SJCRH30 (cell line): ENCODE measurements at regions not wholly inside any gene's neighbourhood (a gene's known extent, or its start where the extent isn't known, plus 50 kb on each side); places are given as distances from the start of the nearest gene placed in this dataset.
"Not testable (repeated sequence)": the region's sequence is repeated elsewhere in the genome, so short reads cannot be mapped to it uniquely, and the experiment has no call there.

ENCODE experiments used
- DNase-seq, 2 experiments: peaks; one replicate each; pipeline ENCODE4 v3.0.0-alpha.2; 2015 to 2020
- H3K27ac ChIP-seq: fragments of 250-450 bp; sonication (Bioruptor Pico); 2 replicates; pipeline ENCODE4 v1.5.1; 2020; ENCODE audit warnings: mild to moderate bottlenecking, moderate library complexity
- H3K27me3 ChIP-seq: fragments of 250-450 bp; sonication (Bioruptor Pico); 2 replicates; pipeline ENCODE4 v1.5.1; 2020; ENCODE audit warnings: mild to moderate bottlenecking, moderate library complexity
- H3K36me3 ChIP-seq: fragments of 250-450 bp; sonication (Bioruptor Pico); 2 replicates; pipeline ENCODE4 v1.5.1; 2020; ENCODE audit warnings: mild to moderate bottlenecking, moderate library complexity
- H3K4me1 ChIP-seq: fragments of 250-450 bp; sonication (Bioruptor Pico); 2 replicates; pipeline ENCODE4 v1.5.1; 2020; ENCODE audit warnings: mild to moderate bottlenecking, moderate library complexity
- H3K4me3 ChIP-seq: fragments of 250-450 bp; sonication (Bioruptor Pico); 2 replicates; pipeline ENCODE4 v1.5.1; 2020; ENCODE audit warnings: mild to moderate bottlenecking, moderate library complexity
- H3K9me3 ChIP-seq: fragments of 250-450 bp; sonication (Bioruptor Pico); replicated peaks from 2 replicates; pipeline ENCODE4 v1.5.1; 2020; ENCODE audit warnings: mild to moderate bottlenecking, moderate library complexity

DNA sequence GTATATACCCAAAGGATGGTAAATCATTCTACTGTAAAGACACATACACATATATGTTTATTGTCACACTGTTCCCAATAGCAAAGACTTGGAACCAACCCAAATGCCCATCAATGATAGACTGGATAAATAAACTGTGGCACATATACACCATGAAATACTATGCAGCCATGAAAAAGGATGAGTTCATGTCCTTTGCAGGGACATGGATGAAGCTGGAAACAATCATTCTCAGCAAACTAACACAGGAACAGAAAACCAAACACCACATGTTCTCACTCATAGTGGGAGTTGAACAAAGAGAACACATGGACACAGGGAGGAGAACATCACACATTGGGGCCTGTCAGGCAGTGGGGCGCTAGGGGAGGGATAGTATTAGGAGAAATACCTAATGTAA lies 167.1 kb upstream of the MMADHC start:
- not testable (repeated sequence) for DNase-seq, H3K4me3 ChIP-seq, H3K27me3 ChIP-seq, H3K27ac ChIP-seq, H3K4me1 ChIP-seq, H3K36me3 ChIP-seq, H3K9me3 ChIP-seq

- no peaks in the 10 kb centered on the region for H3K36me3 ChIP-seq
- no peak overlapping the region for H3K27ac ChIP-seq
- H3K27me3 ChIP-seq: no peaks in the 10 kb centered on the region
- H3K4me1 ChIP-seq: peaks cover 13% of the 10 kb centered on the region
- H3K9me3 ChIP-seq: no peaks in the 10 kb centered on the region
- H3K4me3 ChIP-seq: no peak overlapping the region
- DNase-seq: no peak
These were observed 159.9 kb upstream of the MMADHC start for GRCh38 chr2:149747456-149747855.

DNA sequence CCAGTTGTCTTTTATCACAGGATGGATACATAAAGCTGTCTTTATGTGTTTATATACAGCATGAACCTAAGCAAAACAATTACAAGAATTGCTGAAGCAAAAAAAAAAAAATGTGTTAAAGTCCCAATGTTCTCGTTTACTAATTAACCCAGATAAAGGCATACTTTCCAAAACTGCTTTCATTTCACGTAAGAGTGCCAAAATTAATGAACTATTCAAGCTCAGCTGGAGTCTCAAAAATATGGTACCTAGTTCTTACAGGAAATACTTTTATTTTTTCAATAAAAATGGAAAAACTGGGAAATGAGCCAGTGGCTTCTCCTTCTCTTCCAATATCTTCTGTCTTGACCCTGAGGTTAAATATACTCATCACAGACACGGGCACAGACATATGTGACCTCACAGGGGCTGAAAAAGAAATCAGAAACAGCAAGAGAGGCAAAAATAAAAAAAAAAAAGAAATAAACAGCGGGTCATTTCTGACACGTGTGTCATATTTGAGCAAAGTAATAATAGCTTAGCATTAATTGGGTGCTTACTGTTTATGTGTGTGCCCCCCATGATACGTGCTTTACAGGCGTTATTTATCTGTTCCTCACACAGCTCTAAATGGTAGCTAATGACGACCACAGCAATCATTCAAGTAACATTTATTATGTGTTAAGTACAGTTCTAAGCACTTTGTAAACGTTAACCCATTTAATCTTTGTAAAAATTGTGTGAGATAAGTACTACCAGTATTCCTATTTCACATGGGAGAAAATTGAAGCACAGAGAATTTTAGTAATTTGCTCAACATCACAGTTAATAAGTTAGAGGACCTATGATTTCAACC lies 158.0 kb upstream of the MMADHC start:
- Histone ChIP-seq H3K27ac (no peak overlapping the region), H3K36me3 (no peaks in the 10 kb centered on the region), H3K4me1 (peaks cover 28% of the 10 kb centered on the region), H3K4me3 (no peak overlapping the region), H3K27me3 (no peaks in the 10 kb centered on the region), H3K9me3 (no peaks in the 10 kb centered on the region)
- no peak for DNase-seq

- H3K4me3 ChIP-seq: no peak overlapping the region
These were observed 157.3 kb upstream of the MMADHC start for GRCh38 chr2:149744865-149745264.

GRCh38 chr2:149743842-149744448 lies 156.4 kb upstream of the MMADHC start:
- Histone ChIP-seq H3K9me3 (no peaks in the 10 kb centered on the region), H3K4me1 (peaks cover 32% of the 10 kb centered on the region), H3K27ac (peak overlapping the region; percentile 22; the same call in 1 of the 2 replicates), H3K27me3 (no peaks in the 10 kb centered on the region), H3K36me3 (no peaks in the 10 kb centered on the region), H3K4me3 (no peak overlapping the region)
- peak; percentile 13 to 44 for DNase-seq

More at GRCh38 chr2:149744865-149745264, 157.3 kb upstream of the MMADHC start:
- Histone ChIP-seq H3K27ac (no peak overlapping the region), H3K27me3 (no peaks in the 10 kb centered on the region), H3K4me1 (peaks cover 29% of the 10 kb centered on the region), H3K36me3 (no peaks in the 10 kb centered on the region), H3K9me3 (no peaks in the 10 kb centered on the region)
- DNase-seq: no peak

DNA sequence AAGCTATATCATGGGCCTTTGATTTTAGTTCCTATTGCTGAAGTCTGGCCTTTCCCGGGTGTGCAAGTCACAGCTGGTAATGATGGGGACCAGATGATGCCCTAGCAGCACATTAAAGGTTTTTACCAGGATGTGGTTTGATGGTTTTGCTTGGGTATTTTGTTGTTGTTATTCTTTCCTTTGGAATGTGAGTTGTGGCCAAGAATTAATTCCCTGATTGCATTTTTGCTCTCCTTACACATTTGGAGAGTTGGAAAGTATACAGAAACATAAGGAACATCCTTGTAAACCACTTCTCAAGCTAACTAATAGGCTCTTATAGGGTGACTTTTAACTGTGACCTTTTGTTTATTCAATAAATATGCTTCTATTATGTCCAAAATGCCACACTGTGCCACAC lies 154.1 kb upstream of the MMADHC start:
- Histone ChIP-seq H3K27me3 (no peaks in the 10 kb centered on the region), H3K27ac (no peak overlapping the region), H3K4me3 (no peak overlapping the region), H3K36me3 (no peaks in the 10 kb centered on the region), H3K9me3 (no peaks in the 10 kb centered on the region), H3K4me1 (peaks cover 33% of the 10 kb centered on the region)
- peak; percentile 50 to 70 for DNase-seq

DNA sequence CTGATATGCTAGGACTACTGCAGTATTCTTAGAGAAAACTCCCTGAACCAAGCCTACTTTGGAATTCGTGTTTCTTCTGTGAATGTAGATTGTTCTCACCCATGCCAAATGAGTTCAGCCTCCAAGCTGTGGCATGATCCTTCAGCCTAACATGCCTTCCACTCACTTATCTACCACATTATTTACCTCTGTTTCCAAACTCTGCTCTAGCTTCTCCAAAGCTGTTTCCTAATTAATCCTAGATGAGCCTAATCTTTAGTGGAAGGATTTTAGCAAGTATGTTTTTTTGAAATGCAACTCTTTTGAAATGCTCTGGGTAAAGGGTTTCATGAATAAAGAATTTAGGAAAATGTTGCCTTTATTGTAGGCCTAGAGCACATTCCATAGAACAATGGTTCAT lies 152.9 kb upstream of the MMADHC start:
- Histone ChIP-seq H3K9me3 (no peaks in the 10 kb centered on the region), H3K27ac (no peak overlapping the region), H3K27me3 (no peaks in the 10 kb centered on the region), H3K4me3 (no peak overlapping the region), H3K36me3 (no peaks in the 10 kb centered on the region), H3K4me1 (peaks cover 33% of the 10 kb centered on the region)
- no peak for DNase-seq

GRCh38 chr2:149739883-149740265 lies 152.3 kb upstream of the MMADHC start:
- Histone ChIP-seq H3K9me3 (no peaks in the 10 kb centered on the region), H3K27me3 (no peaks in the 10 kb centered on the region), H3K27ac (no peak overlapping the region), H3K36me3 (no peaks in the 10 kb centered on the region), H3K4me1 (peaks cover 33% of the 10 kb centered on the region), H3K4me3 (no peak overlapping the region)
- DNase-seq: no peak

DNA sequence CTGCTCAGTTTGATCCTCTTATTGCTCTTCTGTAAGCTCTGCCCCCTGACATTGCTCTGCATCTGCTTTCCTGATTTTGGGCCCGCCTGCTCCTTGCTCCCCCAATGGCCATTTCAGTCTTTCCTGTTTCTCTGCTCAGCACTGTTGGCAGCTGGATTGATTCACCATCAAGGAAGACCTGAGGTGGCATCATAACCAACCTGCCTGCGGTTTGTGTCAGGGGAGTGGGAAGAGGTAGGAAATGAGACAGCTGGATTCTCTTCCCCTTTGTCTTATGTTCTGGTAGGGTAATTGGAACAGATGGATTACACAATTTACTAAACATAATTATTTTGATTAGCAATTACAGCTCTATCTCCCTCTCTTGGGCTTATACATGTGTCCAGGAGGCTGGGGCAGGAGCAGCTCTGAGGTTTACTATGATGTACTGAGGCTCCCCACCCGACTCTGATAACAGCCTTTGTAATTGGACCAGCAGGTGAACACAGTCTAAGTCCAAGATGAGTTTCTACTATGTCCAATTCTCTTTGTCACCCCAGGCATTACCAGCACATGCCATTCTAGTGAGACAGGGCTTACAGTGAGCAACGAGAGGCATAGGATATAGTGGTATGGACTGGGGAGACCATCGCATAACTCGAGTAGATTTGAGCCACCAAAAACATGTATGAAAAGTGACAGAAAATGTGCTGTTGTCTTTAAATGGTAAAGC lies 151.8 kb upstream of the MMADHC start:
- Histone ChIP-seq H3K36me3 (no peaks in the 10 kb centered on the region), H3K27me3 (no peaks in the 10 kb centered on the region), H3K27ac (no peak overlapping the region), H3K4me1 (peaks cover 31% of the 10 kb centered on the region), H3K9me3 (no peaks in the 10 kb centered on the region), H3K4me3 (no peak overlapping the region)
- no peak for DNase-seq

- Histone ChIP-seq H3K4me3 (no peak overlapping the region), H3K4me1 (peaks cover 32% of the 10 kb centered on the region), H3K9me3 (no peaks in the 10 kb centered on the region), H3K27me3 (no peaks in the 10 kb centered on the region), H3K36me3 (no peaks in the 10 kb centered on the region), H3K27ac (no peak overlapping the region)
- no peak for DNase-seq
These were observed 151.2 kb upstream of the MMADHC start for GRCh38 chr2:149738767-149739166.

DNA sequence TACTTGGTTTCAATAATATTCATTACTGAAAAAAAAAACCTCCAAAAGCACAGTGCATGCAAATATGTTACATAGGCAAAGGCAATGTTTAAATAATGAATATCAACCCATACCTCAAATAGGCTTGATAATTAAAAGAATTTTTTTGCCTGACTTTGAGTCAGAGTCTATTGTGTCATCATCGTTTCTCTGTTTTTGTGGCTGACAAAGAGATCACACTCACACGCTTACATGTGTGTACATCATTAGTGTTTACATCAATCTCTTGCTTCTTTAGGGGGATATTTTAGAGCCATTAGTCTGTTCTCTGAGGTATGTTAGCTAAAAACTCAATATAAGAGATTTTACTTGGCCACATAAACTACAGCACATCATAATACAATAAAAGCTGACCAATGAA lies 150.3 kb upstream of the MMADHC start:
- H3K27ac ChIP-seq: no peak overlapping the region
- DNase-seq: no peak

DNA sequence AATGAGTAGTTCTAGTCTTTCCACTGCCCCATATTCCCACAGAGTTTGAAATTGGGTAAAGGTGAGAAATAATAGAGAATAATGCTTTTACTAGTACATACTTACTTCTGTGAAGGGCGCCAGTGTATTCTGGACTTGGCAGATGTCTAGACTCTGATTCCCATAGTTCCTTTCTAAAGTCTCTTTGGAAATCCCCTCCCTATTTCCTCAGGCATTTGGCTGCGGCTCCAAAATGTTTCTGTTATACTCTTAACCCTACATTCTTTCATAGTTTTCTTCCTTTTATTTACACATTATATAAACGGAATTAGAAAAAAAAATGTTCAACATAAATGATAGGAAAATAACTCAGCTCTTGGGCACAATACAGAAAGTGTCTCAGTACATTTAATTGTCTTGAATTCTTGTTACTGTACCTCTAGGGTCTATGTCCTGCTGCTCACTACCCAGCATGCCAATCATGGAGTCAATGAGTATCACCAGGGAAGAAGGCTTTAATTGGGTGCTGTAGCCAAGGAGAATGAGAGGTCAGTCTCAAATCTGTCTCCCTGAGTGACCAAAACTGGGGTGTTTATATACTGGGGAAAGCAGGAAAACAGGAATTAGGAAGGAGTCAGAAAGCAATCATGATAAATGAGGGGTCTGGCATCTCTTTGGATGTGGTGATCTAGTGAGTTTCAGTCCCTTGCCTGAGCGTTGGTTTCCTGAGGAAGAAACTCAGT lies 147.8 kb upstream of the MMADHC start:
- Histone ChIP-seq H3K4me3 (no peak overlapping the region), H3K36me3 (no peaks in the 10 kb centered on the region), H3K27me3 (no peaks in the 10 kb centered on the region), H3K9me3 (no peaks in the 10 kb centered on the region), H3K27ac (no peak overlapping the region), H3K4me1 (peaks cover 28% of the 10 kb centered on the region)
- DNase-seq: no peak

More for the DNA sequence above, 150.3 kb upstream of the MMADHC start:
- H3K9me3 ChIP-seq: no peaks in the 10 kb centered on the region
- H3K4me3 ChIP-seq: no peak overlapping the region
- no peaks in the 10 kb centered on the region for H3K27me3 ChIP-seq
- H3K36me3 ChIP-seq: no peaks in the 10 kb centered on the region
- peaks cover 34% of the 10 kb centered on the region for H3K4me1 ChIP-seq

DNA sequence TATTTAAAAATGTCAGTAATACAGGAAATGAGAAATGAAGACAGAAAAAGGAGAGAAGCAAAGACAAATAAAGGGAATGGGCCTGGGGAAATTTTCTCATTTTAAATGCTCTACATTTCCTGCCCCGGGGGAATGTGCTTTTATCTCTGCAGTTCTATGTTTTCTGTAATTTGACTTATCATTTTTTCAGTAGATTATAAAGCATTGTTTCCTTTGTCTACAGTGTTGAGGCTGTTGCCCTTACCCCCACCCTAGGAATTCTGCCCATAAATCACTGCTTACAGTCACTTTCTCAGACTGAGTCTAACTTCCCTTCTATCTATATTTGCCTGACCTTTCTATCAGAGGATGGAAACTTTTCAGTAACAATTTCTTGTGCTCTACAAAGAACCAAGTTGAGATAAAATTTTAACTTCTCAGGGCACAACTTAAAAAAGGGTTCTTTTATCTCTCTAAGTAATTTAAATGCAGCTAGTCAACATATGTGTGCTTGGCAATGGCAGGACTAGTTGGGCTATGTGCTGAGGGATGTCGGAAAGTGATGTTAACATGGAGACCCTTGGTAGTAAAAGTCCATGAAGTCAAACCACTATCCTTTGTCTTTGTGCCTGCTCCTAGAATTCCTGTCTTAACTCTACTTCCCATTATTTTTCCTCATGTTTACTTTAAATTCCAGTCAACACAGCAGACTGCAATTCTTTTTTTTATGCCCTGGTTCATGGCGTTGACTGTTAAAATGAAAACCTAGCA lies 146.5 kb upstream of the MMADHC start:
- no peak overlapping the region for H3K27ac ChIP-seq

GRCh38 chr2:149732730-149733290 lies 145.2 kb upstream of the MMADHC start:
- H3K4me1 ChIP-seq: peaks cover 24% of the 10 kb centered on the region
- no peak overlapping the region for H3K4me3 ChIP-seq
- peak; percentile 46 to 61 for DNase-seq
- no peaks in the 10 kb centered on the region for H3K27me3 ChIP-seq
- H3K9me3 ChIP-seq: no peaks in the 10 kb centered on the region
- H3K27ac ChIP-seq: no peak overlapping the region
- no peaks in the 10 kb centered on the region for H3K36me3 ChIP-seq

More for the DNA sequence above, 146.5 kb upstream of the MMADHC start:
- DNase-seq: no peak
- H3K27me3 ChIP-seq: no peaks in the 10 kb centered on the region
- no peaks in the 10 kb centered on the region for H3K36me3 ChIP-seq
- H3K4me3 ChIP-seq: no peak overlapping the region
- H3K9me3 ChIP-seq: no peaks in the 10 kb centered on the region
- H3K4me1 ChIP-seq: peaks cover 26% of the 10 kb centered on the region
